Loucy (cell line): ENCODE measurements at regions not wholly inside any gene's neighbourhood (a gene's known extent, or its start where the extent isn't known, plus 50 kb on each side); places are given as distances from the start of the nearest gene placed in this dataset.

ENCODE experiments used
- H2AFZ ChIP-seq: fragments of 200-600 bp; sonication (generic); 2 replicates; pipeline ENCODE4 v1.6.0; 2016; ENCODE audit warnings: antibody characterized with exemption, mild to moderate bottlenecking, low read length, moderate library complexity
- H3F3A ChIP-seq: fragments of 200-600 bp; 2 replicates; pipeline ENCODE4 v1.6.0; 2016; ENCODE audit warnings: antibody characterized with exemption, low read depth, mild to moderate bottlenecking
- H3K27me3 ChIP-seq: fragments of 200-600 bp; sonication (generic); 2 replicates; pipeline ENCODE4 v1.6.1; 2014; ENCODE audit warnings: low read length, mild to moderate bottlenecking; ENCODE audit not compliant: insufficient read depth, poor library complexity, severe bottlenecking
- H3K36me3 ChIP-seq: fragments of 200-600 bp; sonication (generic); 2 replicates; pipeline ENCODE4 v1.6.1; 2016; ENCODE audit warnings: low read length; ENCODE audit not compliant: insufficient read depth
- H3K4me1 ChIP-seq: fragments of 200-600 bp; sonication (generic); 2 replicates; pipeline ENCODE4 v1.5.1; 2014; ENCODE audit warnings: low read length, mild to moderate bottlenecking; ENCODE audit not compliant: insufficient read depth, poor library complexity, severe bottlenecking
- H3K4me2 ChIP-seq: fragments of 200-600 bp; sonication (generic); 2 replicates; pipeline ENCODE4 v1.6.0; 2014; ENCODE audit warnings: antibody characterized with exemption, low read length, low read depth, mild to moderate bottlenecking; ENCODE audit not compliant: poor library complexity, severe bottlenecking
- H3K4me3 ChIP-seq: fragments of 200-600 bp; sonication (generic); 2 replicates; pipeline ENCODE4 v1.5.1; 2014; ENCODE audit warnings: low read length, mild to moderate bottlenecking, mixed read lengths; ENCODE audit not compliant: poor library complexity, severe bottlenecking
- H3K79me2 ChIP-seq: fragments of 200-600 bp; sonication (generic); 2 replicates; pipeline ENCODE4 v1.6.1; 2014; ENCODE audit warnings: low read length; ENCODE audit not compliant: insufficient read depth
- H3K9ac ChIP-seq: fragments of 200-600 bp; sonication (generic); 2 replicates; pipeline ENCODE4 v1.6.0; 2014; ENCODE audit warnings: mild to moderate bottlenecking, low read depth, low read length, moderate library complexity; ENCODE audit not compliant: poor library complexity, severe bottlenecking
- H3K9me2 ChIP-seq: fragments of 200-600 bp; sonication (generic); replicated peaks from 2 replicates; pipeline ENCODE4 v1.6.1; 2016; ENCODE audit warnings: low read depth, low read length, mixed read lengths
- H3K9me3 ChIP-seq: fragments of 200-600 bp; sonication (generic); 2 replicates; pipeline ENCODE4 v1.6.1; 2014; ENCODE audit warnings: mild to moderate bottlenecking, antibody characterized with exemption, low read length, low read depth; ENCODE audit not compliant: insufficient read depth
- H4K20me1 ChIP-seq: fragments of 200-600 bp; sonication (generic); 2 replicates; pipeline ENCODE4 v1.6.0; 2014; ENCODE audit warnings: antibody characterized with exemption, low read length, mild to moderate bottlenecking; ENCODE audit not compliant: insufficient read depth, poor library complexity, severe bottlenecking
- CTCF ChIP-seq: fragments of 200-600 bp; sonication (generic); conservative IDR thresholded peaks from 2 replicates; pipeline ENCODE4 v1.5.1; 2014; ENCODE audit warnings: mild to moderate bottlenecking, antibody characterized with exemption, low read length
- EZH2phosphoT487 ChIP-seq: fragments of 200-600 bp; IDR thresholded peaks from 2 replicates; pipeline ENCODE4 v1.6.1; 2018; ENCODE audit warnings: antibody characterized with exemption, mild to moderate bottlenecking, moderate library complexity, borderline replicate concordance

- no peaks in the 10 kb centered on the region for H3K36me3 ChIP-seq
- H3K9ac ChIP-seq, result no peak overlapping the region
- H3F3A ChIP-seq, result no peaks in the 10 kb centered on the region
- no peaks in the 10 kb centered on the region for H3K9me2 ChIP-seq
- H3K9me3 ChIP-seq, result no peaks in the 10 kb centered on the region; the same call in 1 of the 2 replicates
- H3K4me1 ChIP-seq, result no peaks in the 10 kb centered on the region
- no peak overlapping the region for H3K4me2 ChIP-seq
- no peaks in the 10 kb centered on the region for H4K20me1 ChIP-seq
- H2AFZ ChIP-seq, result no peak overlapping the region
- no peak for TF ChIP-seq EZH2phosphoT487
- no peak for TF ChIP-seq CTCF
- H3K27me3 ChIP-seq, result no peaks in the 10 kb centered on the region
- H3K4me3 ChIP-seq, result no peak overlapping the region
- no peaks in the 10 kb centered on the region for H3K79me2 ChIP-seq
Observed at GRCh38 chr15:87711026-87711425, 545.5 kb downstream of the NTRK3 start.

GRCh38 chr15:87710406-87710805, 546.1 kb downstream of the NTRK3 start:
- no peaks in the 10 kb centered on the region for H4K20me1 ChIP-seq
- H3K79me2 ChIP-seq, result no peaks in the 10 kb centered on the region
- H2AFZ ChIP-seq, result no peak overlapping the region
- no peaks in the 10 kb centered on the region for H3F3A ChIP-seq
- H3K27me3 ChIP-seq, result no peaks in the 10 kb centered on the region
- H3K9me2 ChIP-seq, result no peaks in the 10 kb centered on the region
- H3K9ac ChIP-seq, result no peak overlapping the region
- no peak overlapping the region for H3K4me2 ChIP-seq
- no peak overlapping the region for H3K4me3 ChIP-seq
- no peaks in the 10 kb centered on the region for H3K36me3 ChIP-seq
- TF ChIP-seq EZH2phosphoT487 (no peak), CTCF (no peak)
- H3K4me1 ChIP-seq, result no peaks in the 10 kb centered on the region
- no peaks in the 10 kb centered on the region; the same call in 1 of the 2 replicates for H3K9me3 ChIP-seq

GRCh38 chr15:87707566-87708130, 548.9 kb downstream of the NTRK3 start:
- no peak overlapping the region for H3K4me2 ChIP-seq
- H3K36me3 ChIP-seq, result no peaks in the 10 kb centered on the region
- no peak overlapping the region for H2AFZ ChIP-seq
- no peaks in the 10 kb centered on the region; the same call in 1 of the 2 replicates for H3K9me3 ChIP-seq
- H3K9ac ChIP-seq, result no peak overlapping the region
- H3K9me2 ChIP-seq, result no peaks in the 10 kb centered on the region
- no peaks in the 10 kb centered on the region for H3K4me1 ChIP-seq
- no peaks in the 10 kb centered on the region for H4K20me1 ChIP-seq
- TF ChIP-seq CTCF, result no peak
- TF ChIP-seq EZH2phosphoT487, result no peak
- no peaks in the 10 kb centered on the region for H3K79me2 ChIP-seq
- no peak overlapping the region for H3K4me3 ChIP-seq
- no peaks in the 10 kb centered on the region for H3K27me3 ChIP-seq
- H3F3A ChIP-seq, result no peaks in the 10 kb centered on the region
